ENCODE measurements at regions not wholly inside any gene's neighbourhood (a gene's known extent, or its start where the extent isn't known, plus 50 kb on each side); places are given as distances from the start of the nearest gene placed in this dataset.

DNA sequence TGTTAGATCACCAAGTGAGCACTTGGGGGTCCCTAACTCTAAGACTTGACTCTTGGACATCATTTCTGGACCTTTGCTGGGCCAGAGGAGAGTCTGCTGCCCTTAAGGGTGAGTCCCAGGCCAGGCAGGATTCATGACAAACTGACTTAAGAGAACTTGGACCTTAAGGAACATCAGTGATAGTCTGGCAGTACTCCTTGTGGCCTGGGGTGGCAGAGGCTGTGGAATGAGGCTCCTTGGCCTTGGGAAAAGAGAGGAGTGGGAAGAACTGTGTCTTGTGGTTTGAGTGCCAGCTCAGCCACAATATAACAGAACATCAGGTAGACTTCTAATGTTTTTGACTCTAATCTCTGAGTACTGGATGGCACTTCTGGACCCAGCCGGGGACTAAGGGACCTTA is 478.7 kb downstream of the MEI4 start:
- no peak for DNase-seq (ENCODE audit: extremely low spot score in 2 of 2)
- H3K4me3 ChIP-seq, result no peak overlapping the region
- no peaks in the 10 kb centered on the region for H3K4me1 ChIP-seq
- no peaks in the 10 kb centered on the region for H3K9me3 ChIP-seq
- H3K27me3 ChIP-seq, result no peaks in the 10 kb centered on the region
- no peak overlapping the region for H3K27ac ChIP-seq
- TF ChIP-seq POLR2A (IDR thresholded peaks at IDR 0.05) (no peak), POLR2AphosphoS5 (IDR thresholded peaks at IDR 0.05; ENCODE audit: insufficient read depth in 1 of 2, low read depth in 1 of 2) (no peak)
- TF ChIP-seq, protein P1, sequence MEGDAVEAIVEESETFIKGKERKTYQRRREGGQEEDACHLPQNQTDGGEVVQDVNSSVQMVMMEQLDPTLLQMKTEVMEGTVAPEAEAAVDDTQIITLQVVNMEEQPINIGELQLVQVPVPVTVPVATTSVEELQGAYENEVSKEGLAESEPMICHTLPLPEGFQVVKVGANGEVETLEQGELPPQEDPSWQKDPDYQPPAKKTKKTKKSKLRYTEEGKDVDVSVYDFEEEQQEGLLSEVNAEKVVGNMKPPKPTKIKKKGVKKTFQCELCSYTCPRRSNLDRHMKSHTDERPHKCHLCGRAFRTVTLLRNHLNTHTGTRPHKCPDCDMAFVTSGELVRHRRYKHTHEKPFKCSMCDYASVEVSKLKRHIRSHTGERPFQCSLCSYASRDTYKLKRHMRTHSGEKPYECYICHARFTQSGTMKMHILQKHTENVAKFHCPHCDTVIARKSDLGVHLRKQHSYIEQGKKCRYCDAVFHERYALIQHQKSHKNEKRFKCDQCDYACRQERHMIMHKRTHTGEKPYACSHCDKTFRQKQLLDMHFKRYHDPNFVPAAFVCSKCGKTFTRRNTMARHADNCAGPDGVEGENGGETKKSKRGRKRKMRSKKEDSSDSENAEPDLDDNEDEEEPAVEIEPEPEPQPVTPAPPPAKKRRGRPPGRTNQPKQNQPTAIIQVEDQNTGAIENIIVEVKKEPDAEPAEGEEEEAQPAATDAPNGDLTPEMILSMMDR (IDR thresholded peaks at IDR 0.05), result no peak
- intact Hi-C loops (cut with DNase I), result no loop called here
- H3K36me3 ChIP-seq, result no peaks in the 10 kb centered on the region

DNA sequence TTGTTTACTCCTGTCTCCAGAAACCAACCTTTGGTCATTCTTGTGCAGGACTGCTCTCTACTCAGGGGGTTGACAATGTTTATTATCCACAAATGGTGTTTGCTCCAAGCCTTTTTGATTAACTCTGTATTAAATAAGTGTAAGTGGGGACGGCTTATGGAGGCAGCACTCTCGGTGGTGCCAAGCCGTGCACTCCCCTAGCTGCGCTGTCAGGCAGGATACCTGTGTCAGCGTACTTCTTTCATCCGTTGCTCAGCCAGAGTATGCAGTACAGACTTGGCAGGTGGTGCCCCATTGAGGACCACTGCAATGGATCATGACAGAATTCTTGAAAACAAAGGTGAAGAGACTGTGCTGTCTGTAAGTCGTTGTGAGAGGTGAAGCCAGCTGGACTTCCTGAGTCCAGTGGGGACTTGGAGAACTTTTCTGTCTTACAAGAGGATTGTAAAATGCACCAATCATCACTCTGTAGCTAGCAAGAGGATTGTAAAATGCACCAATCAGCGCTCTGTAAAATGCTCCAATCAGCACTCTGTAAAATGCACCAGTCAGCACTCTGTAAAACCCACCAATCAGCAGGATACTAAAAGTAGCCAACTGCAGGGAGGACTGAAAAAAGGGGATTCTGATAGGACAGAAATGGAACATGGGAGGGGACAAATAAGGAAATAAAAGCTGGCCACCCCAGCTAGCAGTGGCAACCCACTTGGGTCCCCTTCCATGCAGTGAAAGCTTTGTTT is 480.0 kb downstream of the MEI4 start:
- no peak overlapping the region for H3K27ac ChIP-seq
- no peaks in the 10 kb centered on the region for H3K27me3 ChIP-seq
- H3K4me1 ChIP-seq, result no peaks in the 10 kb centered on the region
- DNase-seq (ENCODE audit: extremely low spot score in 2 of 2), result no peak
- intact Hi-C loops (cut with DNase I), result no loop called here
- no peaks in the 10 kb centered on the region for H3K9me3 ChIP-seq
- no peak for TF ChIP-seq POLR2AphosphoS5 (IDR thresholded peaks at IDR 0.05; ENCODE audit: insufficient read depth in 1 of 2, low read depth in 1 of 2)
- no peak for TF ChIP-seq POLR2A (IDR thresholded peaks at IDR 0.05)
- TF ChIP-seq, protein P1 (IDR thresholded peaks at IDR 0.05), result no peak
- H3K4me3 ChIP-seq, result no peak overlapping the region
- no peaks in the 10 kb centered on the region for H3K36me3 ChIP-seq

DNA sequence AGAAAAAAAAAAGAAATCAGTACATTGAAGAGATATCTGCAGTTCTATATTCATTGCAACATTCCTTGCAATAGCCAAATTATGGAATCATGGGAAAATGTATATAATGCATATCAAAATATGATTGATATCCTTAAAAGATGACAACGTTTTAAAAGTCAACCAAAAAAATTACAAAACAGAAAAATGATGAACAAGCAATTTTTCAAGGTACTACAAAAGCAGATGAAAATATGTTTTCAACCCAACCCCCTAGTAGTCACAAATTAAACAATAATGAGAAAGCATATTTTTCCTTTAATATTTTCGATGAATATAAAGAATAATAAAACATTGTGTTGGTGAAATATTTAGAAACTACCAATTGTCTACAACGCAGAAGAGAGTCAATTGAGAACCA is 497.6 kb downstream of the MEI4 start:
- intact Hi-C loops (cut with DNase I), result no loop called here
- Histone ChIP-seq H3K27me3 (no peaks in the 10 kb centered on the region), H3K4me3 (no peak overlapping the region), H3K9me3 (no peaks in the 10 kb centered on the region), H3K27ac (no peak overlapping the region), H3K36me3 (no peaks in the 10 kb centered on the region), H3K4me1 (no peaks in the 10 kb centered on the region)
- no peak for DNase-seq (ENCODE audit: extremely low spot score in 2 of 2)
- TF ChIP-seq, protein P1 (IDR thresholded peaks at IDR 0.05), result no peak
- TF ChIP-seq POLR2AphosphoS5 (IDR thresholded peaks at IDR 0.05; ENCODE audit: insufficient read depth in 1 of 2, low read depth in 1 of 2) (no peak), POLR2A (IDR thresholded peaks at IDR 0.05) (no peak)

DNA sequence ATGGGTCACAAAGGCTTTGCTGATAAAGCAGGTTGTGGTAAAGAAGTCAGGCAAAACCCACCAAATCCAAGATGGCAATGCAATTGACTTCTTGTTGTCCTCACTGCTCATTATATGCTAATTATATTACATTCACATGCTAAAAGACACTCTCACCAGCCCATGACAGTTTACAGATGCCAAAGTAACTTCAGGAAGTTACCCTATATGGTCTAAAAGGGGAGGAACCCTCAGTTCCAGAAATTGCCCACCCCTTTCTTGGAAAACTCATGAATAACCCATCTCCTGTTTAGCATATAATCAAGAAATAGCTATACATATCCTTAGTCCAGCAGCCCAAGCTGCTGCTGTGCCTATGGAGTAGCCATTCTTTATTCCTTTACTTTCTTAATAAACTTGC is 501.1 kb downstream of the MEI4 start:
- DNase-seq (ENCODE audit: extremely low spot score in 2 of 2), result no peak
- no peak overlapping the region for H3K4me3 ChIP-seq
- H3K9me3 ChIP-seq, result no peaks in the 10 kb centered on the region
- TF ChIP-seq, protein P1 (IDR thresholded peaks at IDR 0.05), result no peak
- no peak for TF ChIP-seq POLR2A (IDR thresholded peaks at IDR 0.05)
- TF ChIP-seq POLR2AphosphoS5 (IDR thresholded peaks at IDR 0.05; ENCODE audit: insufficient read depth in 1 of 2, low read depth in 1 of 2), result no peak
- no peaks in the 10 kb centered on the region for H3K36me3 ChIP-seq
- no peaks in the 10 kb centered on the region for H3K4me1 ChIP-seq
- H3K27ac ChIP-seq, result no peak overlapping the region
- no peaks in the 10 kb centered on the region for H3K27me3 ChIP-seq
- intact Hi-C loops (cut with DNase I), result no loop called here

DNA sequence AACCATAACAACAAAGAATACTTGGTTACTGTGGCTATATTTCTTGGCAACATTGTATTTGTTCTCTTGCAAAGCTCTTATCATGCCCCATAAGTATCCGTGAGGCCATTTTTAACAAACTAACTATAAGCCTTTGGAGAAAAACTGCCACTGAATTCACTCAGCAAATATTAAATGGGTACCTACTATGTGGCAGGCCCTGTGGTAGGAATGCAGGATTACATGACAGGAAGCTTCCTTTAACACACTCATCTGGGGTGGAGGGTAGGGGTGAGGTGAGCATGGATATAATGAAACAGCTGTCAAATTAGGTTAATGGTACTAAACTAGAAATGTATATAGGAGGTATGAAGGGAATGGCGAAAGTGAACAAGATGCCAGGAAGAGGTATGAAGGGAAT is 504.8 kb downstream of the MEI4 start:
- Histone ChIP-seq H3K36me3 (no peaks in the 10 kb centered on the region), H3K9me3 (no peaks in the 10 kb centered on the region), H3K4me1 (no peaks in the 10 kb centered on the region), H3K27me3 (no peaks in the 10 kb centered on the region), H3K27ac (no peak overlapping the region), H3K4me3 (no peak overlapping the region)
- no peak for TF ChIP-seq POLR2AphosphoS5 (IDR thresholded peaks at IDR 0.05; ENCODE audit: insufficient read depth in 1 of 2, low read depth in 1 of 2)
- TF ChIP-seq, protein P1 (IDR thresholded peaks at IDR 0.05), result no peak
- no peak for TF ChIP-seq POLR2A (IDR thresholded peaks at IDR 0.05)
- intact Hi-C loops (cut with DNase I), result no loop called here
- DNase-seq (ENCODE audit: extremely low spot score in 2 of 2), result no peak
